ENCODE measurements at regions not wholly inside any gene's neighbourhood (a gene's known extent, or its start where the extent isn't known, plus 50 kb on each side); places are given as distances from the start of the nearest gene placed in this dataset.

DNA sequence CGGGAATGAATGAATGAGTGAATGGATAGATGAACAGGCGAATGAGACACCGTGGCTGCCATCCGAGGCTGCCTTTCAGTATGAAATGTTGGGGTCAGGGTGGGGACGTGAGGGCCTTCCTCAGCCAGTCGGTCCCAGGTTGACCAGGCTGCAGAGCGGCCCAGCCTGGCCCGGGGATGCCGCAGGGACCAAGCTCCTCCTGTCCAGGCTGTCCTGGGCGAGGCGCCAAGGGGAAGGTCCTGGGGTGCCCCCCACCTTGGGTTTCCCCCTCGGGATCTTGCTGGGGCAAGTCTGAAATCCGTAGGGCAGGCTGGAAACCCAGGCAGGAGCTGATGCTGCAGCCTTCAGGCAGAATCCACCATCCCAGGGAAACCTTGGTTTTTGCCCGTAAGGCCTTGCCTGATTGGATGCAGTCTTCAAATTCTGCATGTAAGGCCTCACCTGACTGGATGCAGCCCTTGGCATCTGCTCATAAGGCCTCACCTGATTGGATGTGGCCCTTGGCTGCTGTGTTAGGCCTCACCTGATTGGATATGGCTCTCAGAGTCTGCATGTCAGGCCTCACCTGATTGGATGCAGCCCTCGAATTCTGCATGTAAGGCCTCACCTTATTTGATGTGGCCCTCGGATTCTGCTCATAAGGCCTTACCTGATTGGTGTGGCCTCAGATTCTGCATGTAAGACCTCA lies 61.7 kb upstream of the ZNF469 start:
- DNase-seq (ENCODE audit: low read depth in 2 of 2): no peak

DNA sequence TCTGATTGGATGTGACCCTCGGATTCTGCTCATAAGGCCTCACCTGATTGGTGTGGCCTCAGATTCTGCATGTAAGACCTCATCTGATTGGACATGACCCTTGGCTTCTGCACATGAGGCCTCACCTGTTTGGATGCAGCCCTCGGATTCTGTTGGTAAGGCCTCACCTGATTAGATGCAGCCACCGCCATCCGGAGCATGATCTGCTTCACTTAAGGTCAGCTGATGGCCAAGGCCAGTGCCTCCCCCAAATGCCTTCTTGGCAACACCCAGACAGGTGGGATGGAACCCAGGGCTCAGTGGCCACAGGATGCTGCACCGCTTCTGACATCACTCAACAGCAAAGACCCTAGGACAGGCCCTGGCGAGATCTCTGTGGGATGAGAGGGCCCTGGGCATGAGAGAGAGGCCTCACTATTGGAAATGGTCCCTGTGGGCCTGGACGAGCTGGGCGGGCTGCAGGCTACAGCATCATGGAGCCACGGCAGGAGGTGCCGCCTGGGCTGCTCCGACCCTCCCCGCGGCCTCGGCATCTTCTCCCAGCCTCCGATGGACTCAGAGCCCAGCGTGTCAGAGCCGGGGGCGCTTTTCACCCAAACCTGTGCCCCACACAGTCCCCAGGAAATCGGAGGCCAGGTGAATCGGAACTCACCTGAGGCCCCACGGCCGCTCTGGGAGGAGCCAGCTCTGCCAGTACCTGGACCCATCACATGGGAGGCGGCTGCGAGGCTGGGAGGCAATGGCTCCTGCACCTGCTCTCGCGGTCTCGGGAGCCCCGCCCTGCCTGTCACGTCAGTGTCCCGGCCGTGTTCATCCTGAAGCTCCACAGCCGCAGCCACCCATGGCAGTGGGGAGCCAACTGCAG lies 60.9 kb upstream of the ZNF469 start:
- DNase-seq (ENCODE audit: low read depth in 2 of 2): no peak

DNA sequence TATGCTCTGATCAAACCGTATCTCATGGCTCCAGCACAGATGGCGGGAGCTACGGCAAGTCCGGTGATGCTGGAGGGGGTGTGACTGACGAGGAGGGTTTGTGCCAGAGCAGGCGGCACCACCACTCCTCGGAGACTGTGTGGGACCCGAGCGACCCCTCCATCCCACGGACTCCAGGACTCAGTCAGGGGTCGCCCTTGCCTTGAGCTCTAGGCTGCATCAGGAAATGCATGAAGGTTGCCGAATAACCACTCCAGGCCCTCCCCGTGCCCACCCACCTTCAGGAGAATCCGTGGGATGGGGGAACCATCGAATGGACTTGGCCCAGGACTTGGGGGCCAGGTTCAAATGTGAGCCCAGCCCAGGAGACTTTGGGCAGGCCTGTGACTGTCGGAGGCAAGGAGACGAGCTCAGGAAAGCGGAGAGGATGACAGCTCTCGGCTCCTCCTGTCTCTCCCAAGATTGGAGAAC lies 60.2 kb upstream of the ZNF469 start:
- DNase-seq (ENCODE audit: low read depth in 2 of 2): no peak

DNA sequence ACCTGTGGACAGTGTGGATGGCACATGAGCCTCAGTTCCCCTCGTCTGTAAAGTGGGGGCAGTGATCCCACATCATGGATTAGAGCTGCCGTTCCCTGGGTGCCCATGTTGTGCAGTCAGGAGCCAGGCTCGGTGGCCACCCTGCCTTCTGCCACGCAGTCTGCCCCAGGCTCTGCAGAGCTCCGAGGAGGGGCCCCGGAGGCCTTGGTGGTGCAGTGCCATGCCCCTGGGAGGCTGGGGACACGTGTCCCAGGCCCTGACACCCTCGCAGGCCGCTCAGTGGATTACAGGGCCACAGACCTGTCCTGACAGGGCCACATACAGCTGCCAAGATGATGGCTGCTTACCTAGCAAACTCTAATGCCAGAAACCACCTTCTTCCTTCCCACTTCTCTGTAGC lies 59.7 kb upstream of the ZNF469 start:
- no peak for DNase-seq (ENCODE audit: low read depth in 2 of 2)

DNA sequence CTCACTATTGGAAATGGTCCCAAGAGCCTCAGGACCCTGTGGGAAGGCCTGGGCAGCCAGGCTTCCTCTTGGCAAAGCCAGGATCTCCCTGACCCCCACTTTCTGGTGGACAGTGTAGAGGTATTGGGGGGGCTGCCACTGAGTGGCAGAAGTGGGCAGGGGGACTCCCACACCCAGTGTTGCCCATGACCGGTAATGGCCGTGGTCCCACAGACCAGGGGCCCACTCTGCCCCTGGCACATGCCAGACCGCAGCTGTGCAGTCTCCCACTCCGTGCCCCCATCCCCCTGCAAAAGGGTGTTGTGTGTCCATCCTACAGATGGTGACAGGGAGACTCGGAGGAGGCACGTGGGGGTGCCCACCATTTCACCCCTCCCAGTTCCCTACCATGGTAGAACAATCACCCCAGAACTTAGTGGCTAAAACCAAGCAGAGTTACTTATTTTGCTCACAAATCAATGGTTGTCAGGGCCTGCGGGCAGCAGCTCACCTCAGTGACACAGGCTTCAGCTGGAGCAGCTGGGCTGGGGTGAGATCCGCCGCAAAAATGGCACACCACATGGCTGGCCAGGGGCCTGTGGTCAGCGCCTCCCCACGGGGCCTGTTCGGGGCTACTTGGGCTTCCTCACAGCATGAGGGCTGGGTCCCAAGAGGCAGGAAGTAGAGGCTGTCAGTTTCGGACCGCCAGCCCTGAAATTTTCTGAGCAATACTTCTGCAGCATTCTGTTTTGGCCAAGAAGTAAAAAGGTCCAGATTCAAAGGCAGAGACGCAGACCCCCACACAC lies 59.0 kb upstream of the ZNF469 start:
- no peak for DNase-seq (ENCODE audit: low read depth in 2 of 2)

DNA sequence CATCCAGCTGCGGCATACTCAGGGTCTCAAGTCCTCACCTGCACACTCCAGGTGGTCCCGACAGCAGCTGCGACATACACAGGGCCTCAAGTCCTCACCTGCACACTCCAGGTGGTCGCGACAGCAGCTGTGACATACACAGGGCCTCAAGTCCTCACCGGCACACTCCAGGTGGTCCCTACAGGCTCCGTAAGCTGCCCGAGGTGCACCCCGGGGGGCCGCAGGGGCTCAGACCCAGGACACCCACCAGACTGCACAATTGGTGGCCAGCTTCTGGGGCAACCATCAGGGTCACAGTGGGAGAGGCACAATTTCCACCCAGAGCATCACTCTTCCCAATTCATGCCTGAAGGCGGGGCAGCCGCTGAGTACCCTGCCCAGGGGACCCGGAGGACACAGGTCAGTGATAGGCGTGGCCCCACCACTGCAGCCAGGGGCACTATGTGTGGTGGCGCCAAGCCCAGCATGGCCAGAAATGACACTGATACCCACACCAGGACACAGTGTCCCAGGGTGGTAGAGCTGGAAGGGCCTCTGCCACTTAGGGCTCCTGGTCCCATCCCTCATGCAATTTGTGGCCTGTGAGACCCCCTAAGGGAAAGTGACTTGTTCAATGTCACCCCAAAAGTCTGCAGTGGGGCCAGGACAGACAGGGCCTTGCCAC lies 57.5 kb upstream of the ZNF469 start:
- DNase-seq (ENCODE audit: low read depth in 2 of 2): no peak

DNA sequence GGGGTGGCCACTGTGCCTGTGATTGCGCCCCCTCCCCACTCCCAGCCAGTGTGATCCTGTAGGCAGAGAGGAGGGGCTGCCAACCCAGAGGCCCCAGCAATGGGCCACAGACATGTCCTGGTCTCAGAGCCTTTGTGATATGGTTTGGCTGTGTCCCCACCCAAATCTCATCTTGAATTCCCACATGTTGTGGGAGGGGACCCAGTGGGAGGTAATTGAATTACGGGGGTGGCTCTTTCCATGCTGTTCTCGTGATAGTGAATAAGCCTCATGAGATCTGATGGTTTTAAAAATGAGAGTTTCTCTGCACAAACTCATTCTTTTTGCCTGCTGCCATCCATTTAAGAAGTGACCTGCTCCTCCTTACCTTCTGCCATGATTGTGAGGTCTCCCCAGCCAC lies 56.8 kb upstream of the ZNF469 start:
- DNase-seq (ENCODE audit: low read depth in 2 of 2): no peak

DNA sequence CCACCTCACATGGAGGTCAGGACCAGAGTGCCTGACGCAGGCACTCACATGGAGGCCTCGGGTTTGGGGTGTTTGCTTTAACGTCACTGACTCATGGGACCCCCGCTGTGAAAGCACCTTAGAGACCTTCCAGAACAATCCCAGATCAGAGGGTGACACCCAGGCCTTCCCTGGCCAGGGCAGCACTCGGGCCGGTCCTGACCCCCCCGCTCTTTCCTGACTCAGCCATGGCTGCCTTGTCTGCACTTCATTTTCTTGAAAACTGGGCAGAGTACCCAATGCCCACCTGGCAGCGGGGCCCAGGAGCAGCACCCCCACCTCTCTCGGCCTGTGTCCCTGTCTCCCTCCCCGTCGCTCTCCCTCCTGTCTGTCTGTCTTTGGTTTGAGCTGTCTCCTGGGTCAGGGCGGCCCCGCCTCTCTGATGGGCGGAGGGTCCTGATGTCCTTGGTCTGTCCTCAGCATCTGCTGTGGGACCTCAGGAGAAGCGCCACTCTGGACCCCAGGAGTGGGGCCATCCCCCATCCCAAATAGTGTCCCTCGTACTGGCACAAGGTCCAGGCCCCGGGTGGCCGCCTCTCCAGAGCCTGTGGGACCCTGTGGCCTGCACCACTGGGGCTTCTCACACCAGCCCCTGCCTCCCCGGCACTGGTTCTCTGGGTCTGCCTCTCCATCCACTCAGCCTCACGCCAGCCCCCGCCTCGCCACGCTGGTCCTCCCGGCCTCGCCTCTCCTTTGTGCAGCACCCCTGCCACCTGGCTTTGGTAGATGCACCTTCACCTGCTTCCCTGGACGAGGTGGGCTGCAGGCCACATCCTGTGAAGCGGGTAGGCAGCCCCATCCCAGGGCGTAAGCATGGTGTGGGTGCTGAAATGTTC lies 55.9 kb upstream of the ZNF469 start:
- no peak for DNase-seq (ENCODE audit: low read depth in 2 of 2)

DNA sequence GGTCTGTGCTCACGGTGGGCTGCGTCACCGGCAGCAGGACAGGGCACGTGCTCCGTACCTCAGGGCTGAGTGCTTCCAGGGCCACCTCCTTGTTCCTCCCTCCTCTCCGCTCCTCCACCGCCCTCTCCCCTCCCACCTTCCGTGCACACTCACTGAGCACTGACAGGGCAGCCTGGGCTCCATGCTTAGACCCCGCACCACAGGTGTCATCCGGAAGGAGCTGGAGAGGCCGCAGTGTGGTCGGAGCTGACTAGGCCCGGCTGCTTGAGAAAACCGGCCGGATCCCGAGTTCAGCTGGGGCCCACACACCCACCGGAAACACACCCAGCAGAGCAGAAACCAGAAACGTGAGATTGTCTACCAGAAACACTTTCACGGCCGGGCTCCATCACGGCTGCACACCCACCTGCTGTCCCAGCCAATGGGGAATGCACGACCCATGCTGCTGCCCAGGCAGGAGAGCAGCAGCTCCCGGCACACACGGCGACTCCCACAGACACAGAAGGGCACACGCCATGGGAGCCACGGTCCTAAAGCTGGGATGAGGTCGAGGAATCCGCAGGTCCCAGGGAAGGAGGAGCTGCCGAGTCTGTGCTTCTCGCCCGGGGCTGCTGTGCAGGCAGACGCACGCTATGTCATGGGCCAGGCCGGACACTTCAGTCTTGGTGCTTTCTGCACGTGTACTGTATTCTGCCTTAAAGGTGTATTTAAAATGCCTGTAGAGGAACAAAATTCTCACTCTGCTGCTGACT lies 55.0 kb upstream of the ZNF469 start:
- no peak for DNase-seq (ENCODE audit: low read depth in 2 of 2)

DNA sequence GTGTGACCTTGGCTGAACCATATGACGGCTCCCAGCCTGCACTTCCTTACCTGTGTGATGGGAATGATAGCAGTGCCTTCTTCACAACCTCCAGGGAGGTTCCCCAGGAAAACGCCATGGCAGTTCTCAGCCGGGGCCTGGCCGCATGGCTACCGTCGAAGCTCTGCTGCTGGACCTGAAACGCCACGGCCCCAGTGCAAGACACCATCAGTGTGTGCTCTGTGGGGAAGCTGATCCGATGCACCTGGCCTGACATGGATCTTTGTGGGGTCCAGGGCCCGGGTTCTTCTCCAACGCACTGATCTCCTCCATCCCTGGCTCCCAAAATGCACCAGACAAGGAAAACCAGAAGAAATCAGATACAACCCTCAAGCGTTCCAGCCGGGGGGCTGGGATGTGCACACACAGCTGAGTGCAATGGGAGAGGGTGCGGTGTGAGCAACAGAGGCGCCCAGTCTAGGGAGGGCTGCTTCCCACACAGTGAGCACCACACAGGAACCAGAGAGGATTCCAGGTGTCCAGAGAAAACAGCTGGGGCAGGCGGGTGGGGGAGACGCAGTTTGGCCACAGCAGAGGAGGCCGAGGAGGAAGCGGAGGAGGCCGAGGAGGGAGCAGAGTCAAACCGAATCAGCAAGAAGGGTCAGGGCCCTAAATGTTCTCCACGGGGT lies 54.3 kb upstream of the ZNF469 start:
- DNase-seq (ENCODE audit: low read depth in 2 of 2): no peak

DNA sequence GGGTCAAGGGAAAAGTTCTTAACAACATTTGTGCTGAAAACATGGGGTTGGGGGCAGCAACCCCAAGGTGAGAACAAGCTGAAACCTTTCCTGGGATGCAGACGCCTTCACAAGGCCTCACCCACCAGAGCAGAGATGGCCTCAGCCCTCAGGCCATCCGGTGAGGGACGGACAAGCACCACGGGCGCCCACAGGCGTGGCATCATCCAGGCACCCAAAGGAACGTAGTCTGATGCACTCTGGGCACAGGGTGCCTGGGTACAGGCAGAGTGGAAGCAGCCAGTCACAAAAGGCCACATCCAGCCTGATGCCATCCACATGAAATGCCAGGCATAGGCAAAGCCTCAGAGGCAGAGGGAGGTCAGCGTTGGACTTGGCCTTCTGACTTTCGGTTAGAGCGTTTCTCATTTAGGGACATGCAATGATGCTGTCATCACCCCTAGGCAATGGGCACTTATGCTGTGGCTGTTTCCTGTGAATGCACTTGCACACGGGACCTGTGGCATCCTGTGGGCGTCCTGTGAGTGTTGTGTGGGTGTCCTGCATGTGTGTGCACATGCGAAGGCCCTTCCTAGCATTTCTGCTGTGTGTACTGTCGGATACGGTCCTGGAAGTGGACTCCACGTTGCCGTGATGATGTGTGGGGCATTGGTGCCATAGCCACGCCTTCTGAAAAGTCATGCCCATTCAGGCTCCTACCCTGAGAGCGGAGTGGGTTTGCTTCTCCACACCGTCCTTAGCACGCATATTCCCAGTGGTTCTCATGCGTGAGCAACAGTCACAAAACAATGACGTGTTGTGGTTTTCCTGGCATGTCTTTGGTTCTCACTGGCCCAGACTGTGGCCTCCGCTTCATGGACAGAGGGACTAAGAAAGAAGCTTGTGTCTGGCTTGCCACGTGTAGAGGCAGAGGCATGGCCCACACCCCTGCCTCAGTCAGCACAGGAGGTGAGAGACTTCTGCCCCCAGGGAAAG lies 52.7 kb upstream of the ZNF469 start:
- no peak for DNase-seq (ENCODE audit: low read depth in 2 of 2)

DNA sequence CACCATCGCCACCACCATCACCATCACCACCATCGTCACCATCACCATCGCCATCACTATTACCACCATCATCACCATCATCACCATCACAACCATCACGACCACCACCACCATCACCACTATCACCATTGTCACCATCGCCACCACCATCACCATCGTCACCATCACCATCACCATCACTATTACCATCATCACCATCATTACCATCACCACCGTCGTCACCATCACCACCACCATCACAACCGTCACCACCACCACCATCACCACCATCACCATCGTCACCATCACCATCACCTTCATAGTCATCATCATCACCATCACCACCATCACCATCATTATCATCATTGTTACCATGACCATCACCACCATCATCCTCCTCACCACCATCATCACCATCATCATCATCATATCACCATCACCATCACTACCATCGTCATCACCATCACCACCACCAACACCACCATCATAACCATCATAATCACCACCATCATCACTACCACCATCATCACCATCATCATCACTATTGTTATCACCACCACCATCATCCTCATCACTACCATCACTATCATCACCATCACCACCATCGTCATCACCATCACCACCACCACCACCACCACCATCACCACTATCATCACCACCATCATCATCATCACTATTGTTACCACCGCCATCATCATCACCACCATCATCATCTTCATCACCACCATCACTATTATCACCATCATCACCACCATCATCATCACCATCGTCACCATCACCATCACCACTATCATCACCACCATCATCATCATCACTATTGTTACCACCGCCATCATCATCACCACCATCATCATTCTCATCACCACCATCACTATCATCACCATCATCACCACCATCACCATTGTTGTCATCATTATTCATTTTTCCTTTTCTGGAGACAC lies 51.5 kb upstream of the ZNF469 start:
- no peak for DNase-seq (ENCODE audit: low read depth in 2 of 2)

DNA sequence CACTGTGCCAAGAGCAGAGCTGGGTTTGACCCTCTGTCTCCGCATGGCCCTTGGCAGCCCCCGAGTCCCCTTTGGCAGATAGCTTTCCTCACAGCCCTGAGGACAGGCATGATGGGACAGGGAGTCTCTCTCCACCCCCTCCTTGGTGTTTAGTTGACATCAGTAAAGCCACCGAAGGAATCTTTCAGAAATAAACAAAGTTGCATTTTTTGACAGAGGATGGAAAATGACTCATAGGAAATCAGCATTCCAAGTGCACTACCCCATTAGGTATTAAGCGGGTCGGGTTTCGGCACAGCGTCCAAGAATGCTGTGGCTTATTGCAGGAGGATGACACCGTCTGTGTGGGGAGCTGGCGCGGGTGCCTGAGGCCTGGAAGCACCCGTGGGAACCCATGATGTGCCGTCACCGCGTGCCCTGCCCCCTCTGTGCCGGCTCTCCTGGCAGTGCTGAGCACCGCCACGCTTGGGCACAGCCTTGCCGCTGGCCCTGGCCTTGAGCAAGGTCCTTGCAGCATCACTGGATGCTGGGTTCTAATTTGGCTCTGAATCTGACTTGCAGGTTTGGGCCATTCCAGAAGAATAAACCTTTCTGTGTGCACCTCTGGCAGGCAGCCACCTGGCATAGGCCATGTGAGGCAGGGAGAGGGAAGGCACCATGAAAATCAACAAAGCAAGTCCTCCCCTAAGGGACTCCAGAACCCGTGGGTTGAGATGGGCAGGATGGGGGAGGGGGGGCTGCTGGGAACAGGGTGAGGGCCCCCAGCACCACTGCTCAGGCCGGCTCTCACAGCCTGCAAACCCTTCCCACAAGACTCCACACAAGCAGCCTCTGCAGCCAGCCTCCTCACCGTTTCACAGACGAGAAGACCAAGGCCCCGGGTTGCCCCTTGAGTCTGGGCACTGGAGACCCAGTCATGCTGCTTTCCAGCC lies 50.5 kb upstream of the ZNF469 start:
- DNase-seq (ENCODE audit: low read depth in 2 of 2): no peak

DNA sequence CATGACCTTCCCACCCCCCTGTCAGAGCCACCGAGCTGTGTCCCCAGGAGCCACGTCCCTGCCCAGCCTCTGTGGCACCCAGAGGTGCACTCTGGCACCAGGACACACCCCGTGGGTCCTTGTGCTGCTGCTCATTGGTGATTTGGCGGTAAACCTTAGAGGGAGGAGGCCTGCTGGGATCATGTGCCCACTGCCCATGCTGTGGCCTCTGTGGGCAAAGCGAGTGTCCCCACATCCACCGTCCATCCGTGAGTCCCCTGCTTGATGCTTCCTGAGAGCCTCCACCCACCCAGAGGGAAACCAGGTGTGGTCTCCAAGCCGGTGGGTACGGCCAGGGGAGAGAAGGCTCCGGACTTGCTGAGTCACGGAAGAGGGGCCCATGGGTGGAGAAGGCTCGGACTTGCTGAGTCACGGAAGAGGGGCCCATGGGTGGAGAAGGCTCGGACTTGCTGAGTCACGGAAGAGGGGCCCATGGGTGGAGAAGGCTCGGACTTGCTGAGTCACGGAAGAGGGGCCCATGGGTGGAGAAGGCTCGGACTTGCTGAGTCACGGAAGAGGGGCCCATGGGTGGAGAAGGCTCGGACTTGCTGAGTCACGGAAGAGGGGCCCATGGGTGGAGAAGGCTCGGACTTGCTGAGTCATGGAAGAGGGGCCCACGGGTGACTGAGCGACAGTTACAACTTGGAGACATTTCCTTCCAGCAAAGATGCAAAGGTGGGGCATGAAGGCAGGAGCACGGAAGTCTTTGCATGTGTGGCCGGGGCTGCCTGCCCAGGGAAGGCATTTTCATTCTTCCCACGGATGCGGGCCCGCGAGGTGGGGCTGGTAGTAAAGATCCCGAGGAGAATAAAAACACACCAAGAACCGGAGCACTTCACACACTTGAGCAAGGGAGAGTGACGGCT lies 49.6 kb upstream of the ZNF469 start:
- peak in 1 of 2 experiments; percentile 6 for DNase-seq (ENCODE audit: low read depth in 2 of 2)
